ENCODE measurements at regions not wholly inside any gene's neighbourhood (a gene's known extent, or its start where the extent isn't known, plus 50 kb on each side); places are given as distances from the start of the nearest gene placed in this dataset.

GRCh38 chr4:30380404-30380998 lies 339.7 kb upstream of the PCDH7 start:
- no peak overlapping the region for H3K27ac ChIP-seq (ENCODE audit: low read depth)
- no peak for DNase-seq (ENCODE audit: extremely low spot score)
- no peak overlapping the region for H3K4me3 ChIP-seq (ENCODE audit: low read depth, low read length)
- no peaks in the 10 kb centered on the region for H3K4me1 ChIP-seq (ENCODE audit: insufficient read depth)
- 52% methylated on average over 6 of the region's 6 CpGs for whole genome bisulfite sequencing
- H3K36me3 ChIP-seq (ENCODE audit: insufficient read depth), result no peaks in the 10 kb centered on the region

DNA sequence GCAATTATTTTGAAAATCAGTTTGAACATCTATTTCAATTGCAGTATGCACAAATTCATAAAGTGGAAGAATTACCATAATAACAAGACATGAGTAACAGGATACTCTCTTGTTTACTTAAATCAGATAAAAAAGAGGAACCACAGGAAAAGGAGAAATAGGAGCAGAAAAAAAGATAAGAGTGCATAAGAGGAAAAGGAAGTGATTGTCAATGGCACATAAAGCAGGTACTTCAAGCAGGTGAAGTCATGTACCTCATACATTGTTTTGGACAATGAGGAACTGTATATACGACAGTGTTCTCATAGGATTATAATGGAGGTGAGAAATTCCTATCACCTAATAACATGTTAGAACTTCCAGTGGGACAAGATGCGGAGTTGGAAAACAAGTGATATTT lies 334.5 kb upstream of the PCDH7 start:
- H3K36me3 ChIP-seq (ENCODE audit: insufficient read depth), result no peaks in the 10 kb centered on the region
- H3K27ac ChIP-seq (ENCODE audit: low read depth), result no peak overlapping the region
- no peak overlapping the region for H3K4me3 ChIP-seq (ENCODE audit: low read depth, low read length)
- H3K4me1 ChIP-seq (ENCODE audit: insufficient read depth), result no peaks in the 10 kb centered on the region
- no peak for DNase-seq (ENCODE audit: extremely low spot score)
- 83% methylated on average over 2 of the region's 2 CpGs for WGBS

GRCh38 chr4:30386266-30386895 lies 333.8 kb upstream of the PCDH7 start:
- WGBS, result 92% methylated on average over 4 of the region's 4 CpGs
- Histone ChIP-seq H3K4me1 (ENCODE audit: insufficient read depth) (no peaks in the 10 kb centered on the region), H3K36me3 (ENCODE audit: insufficient read depth) (no peaks in the 10 kb centered on the region), H3K4me3 (ENCODE audit: low read depth, low read length) (no peak overlapping the region), H3K27ac (ENCODE audit: low read depth) (no peak overlapping the region)
- DNase-seq (ENCODE audit: extremely low spot score), result no peak

DNA sequence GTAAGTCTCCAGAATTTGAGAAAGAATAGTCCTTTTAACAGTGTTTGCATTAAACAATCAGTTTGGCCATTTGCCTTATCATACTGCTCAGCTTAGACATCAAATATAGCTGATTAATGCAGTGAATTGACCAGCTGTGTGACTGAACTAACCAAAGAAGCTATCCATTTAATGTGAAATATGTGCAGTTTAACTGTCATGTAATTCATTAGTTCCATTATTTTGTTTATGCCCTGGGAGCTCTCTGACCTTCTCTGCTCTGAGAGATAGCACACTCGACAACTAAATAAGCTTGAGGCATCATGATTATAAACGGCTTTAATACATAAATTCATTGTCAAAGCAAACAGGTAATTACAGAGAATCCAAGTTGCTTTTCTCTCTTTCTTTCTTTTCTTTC lies 324.3 kb upstream of the PCDH7 start:
- H3K4me1 ChIP-seq (ENCODE audit: insufficient read depth), result no peaks in the 10 kb centered on the region
- 53% methylated on average over 2 of the region's 2 CpGs for WGBS
- no peak overlapping the region for H3K4me3 ChIP-seq (ENCODE audit: low read depth, low read length)
- no peak overlapping the region for H3K27ac ChIP-seq (ENCODE audit: low read depth)
- no peak for DNase-seq (ENCODE audit: extremely low spot score)
- H3K36me3 ChIP-seq (ENCODE audit: insufficient read depth), result no peaks in the 10 kb centered on the region

DNA sequence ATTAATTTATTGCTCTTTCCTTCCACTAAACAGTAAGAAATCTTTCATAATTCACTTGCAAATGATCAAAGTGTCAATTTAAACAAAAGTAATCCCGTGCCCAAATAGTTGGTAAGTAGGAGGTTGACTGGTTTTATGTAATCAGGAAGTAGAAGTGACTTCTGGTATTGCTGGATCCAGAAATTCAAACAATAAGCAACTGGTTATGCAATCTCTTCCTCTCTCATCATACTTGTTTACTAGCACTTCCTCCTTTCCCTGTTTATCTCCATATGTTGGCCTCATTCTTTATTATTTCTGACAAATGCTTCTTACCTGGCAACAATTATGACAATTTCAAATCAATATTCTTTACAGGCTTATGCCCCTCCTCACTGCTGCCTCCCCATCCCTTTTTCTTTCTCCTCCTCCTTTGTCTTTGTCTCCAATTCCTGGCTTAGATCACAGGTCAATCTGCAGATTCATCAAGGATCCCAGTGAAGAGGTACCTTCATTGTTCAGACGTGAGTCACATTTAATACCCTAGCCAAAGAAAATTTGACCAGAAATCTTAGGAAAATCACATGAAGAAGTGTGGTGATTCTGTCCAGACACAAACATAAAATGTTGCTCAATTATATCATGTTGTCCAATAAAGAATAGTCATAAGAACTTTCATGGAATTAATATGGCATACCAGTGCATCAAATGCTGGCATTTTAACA lies 323.2 kb upstream of the PCDH7 start:
- no peaks in the 10 kb centered on the region for H3K36me3 ChIP-seq (ENCODE audit: insufficient read depth)
- WGBS, result 47% methylated on average over 2 of the region's 2 CpGs
- H3K4me3 ChIP-seq (ENCODE audit: low read depth, low read length), result no peak overlapping the region
- DNase-seq (ENCODE audit: extremely low spot score), result no peak
- H3K4me1 ChIP-seq (ENCODE audit: insufficient read depth), result no peaks in the 10 kb centered on the region
- H3K27ac ChIP-seq (ENCODE audit: low read depth), result no peak overlapping the region

DNA sequence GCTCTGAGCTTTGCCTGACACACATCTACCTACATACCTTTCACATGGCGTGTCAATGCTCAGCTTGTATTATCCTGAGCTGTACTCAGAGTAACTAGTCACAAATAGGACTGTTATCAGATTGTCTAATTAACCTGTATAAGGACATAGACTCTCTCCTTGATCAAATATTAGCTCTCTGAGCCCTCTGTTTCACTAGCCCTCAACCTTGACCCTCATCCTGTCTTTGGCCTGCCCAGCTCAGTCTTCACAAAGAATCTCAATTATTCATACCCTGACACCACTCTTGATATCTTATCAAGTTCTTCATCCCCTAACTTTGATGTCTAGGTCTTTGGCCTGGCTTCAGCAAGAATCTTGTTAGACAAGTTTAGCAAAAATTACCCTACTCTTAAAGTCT lies 320.7 kb upstream of the PCDH7 start:
- H3K4me3 ChIP-seq (ENCODE audit: low read depth, low read length), result no peak overlapping the region
- no peak for DNase-seq (ENCODE audit: extremely low spot score)
- no peaks in the 10 kb centered on the region for H3K4me1 ChIP-seq (ENCODE audit: insufficient read depth)
- H3K27ac ChIP-seq (ENCODE audit: low read depth), result no peak overlapping the region
- H3K36me3 ChIP-seq (ENCODE audit: insufficient read depth), result no peaks in the 10 kb centered on the region
- 92% methylated on average over 1 of the region's 1 CpG for WGBS

DNA sequence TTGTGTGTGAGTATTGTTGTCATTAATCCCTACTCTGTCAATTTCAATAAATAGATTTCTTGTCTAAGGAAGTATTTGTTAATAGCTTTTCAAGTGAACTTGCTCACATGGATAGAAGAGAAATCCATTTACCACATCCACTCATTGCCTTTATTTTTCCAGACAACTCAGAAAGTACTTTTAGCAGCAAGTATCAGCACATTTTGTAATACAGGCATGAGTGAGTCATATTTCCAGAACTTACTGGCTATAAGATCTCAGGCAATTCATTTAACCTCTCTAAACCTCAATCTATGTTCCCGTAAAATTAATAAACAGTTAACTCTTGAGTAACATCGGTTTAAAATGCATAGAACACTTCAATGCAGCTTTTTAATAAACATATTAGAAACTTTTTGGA lies 317.9 kb upstream of the PCDH7 start:
- Histone ChIP-seq H3K36me3 (ENCODE audit: insufficient read depth) (no peaks in the 10 kb centered on the region), H3K27ac (ENCODE audit: low read depth) (no peak overlapping the region), H3K4me3 (ENCODE audit: low read depth, low read length) (no peak overlapping the region), H3K4me1 (ENCODE audit: insufficient read depth) (no peaks in the 10 kb centered on the region)
- 91% methylated on average over 2 of the region's 2 CpGs for WGBS
- DNase-seq (ENCODE audit: extremely low spot score), result no peak

DNA sequence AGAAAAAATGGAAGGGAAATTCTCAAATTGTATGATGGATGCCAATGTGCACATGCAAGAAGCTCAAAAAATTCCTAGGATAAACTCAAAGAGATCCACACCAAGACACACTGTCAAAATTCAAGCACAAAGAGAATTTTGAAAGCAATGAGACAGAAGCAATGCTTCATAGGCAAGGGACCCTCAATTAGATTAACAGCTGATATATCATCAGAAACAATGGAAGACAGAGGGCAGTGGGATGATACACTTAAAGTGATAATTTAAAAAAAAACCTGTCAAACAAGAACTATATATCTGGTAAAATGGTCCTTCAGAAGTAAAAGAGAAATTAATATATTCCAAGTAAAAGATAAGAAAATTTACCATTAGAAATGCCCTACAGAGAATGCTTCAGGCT lies 306.3 kb upstream of the PCDH7 start:
- Histone ChIP-seq H3K36me3 (ENCODE audit: insufficient read depth) (no peaks in the 10 kb centered on the region), H3K4me1 (ENCODE audit: insufficient read depth) (no peaks in the 10 kb centered on the region), H3K4me3 (ENCODE audit: low read depth, low read length) (no peak overlapping the region), H3K27ac (ENCODE audit: low read depth) (no peak overlapping the region)
- DNase-seq (ENCODE audit: extremely low spot score), result no peak

DNA sequence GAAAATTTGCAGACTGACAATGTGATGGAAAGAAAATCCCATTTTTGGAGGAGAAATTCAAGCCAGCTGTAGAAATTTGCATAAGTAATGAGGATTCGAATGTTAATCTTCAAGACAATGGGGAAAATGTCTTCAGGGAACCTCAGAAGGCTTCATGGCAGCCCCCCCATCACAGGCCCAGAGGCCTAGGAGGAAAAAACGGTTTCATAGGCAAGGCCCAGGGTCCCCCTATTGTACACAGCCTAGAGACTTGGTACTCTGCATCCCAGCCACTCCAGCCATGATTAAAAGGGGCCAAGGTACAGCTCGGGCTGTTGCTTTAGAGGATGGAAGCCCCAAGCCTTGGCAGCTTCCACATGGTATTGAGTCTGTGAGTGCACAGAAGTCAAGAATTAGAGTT lies 303.6 kb upstream of the PCDH7 start:
- WGBS, result 61% methylated on average over 3 of the region's 3 CpGs
- H3K4me3 ChIP-seq (ENCODE audit: low read depth, low read length), result no peak overlapping the region
- no peaks in the 10 kb centered on the region for H3K36me3 ChIP-seq (ENCODE audit: insufficient read depth)
- H3K27ac ChIP-seq (ENCODE audit: low read depth), result no peak overlapping the region
- DNase-seq (ENCODE audit: extremely low spot score), result no peak
- no peaks in the 10 kb centered on the region for H3K4me1 ChIP-seq (ENCODE audit: insufficient read depth)

DNA sequence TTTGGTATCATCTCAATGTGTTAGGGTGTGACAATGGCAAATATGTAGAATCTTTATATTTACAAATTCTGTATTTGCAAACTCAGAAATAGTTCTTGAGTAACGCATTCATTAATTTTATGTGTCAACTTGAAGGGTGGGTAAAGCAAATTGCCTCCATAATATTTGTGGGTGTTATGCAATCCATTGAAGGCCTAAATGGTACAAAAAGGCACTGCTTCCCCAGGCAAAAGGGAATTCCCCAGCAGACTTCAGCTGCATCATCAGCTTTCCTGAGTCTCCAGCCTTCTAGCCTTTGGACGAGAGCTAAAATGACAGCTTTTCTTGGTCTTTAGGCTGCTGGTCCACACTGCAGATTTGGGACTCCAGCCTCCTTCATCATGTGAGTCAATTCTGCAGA lies 292.2 kb upstream of the PCDH7 start:
- no peak overlapping the region for H3K4me3 ChIP-seq (ENCODE audit: low read depth, low read length)
- H3K36me3 ChIP-seq (ENCODE audit: insufficient read depth), result no peaks in the 10 kb centered on the region
- WGBS, result 45% methylated on average over 2 of the region's 2 CpGs
- no peak for DNase-seq (ENCODE audit: extremely low spot score)
- no peaks in the 10 kb centered on the region for H3K4me1 ChIP-seq (ENCODE audit: insufficient read depth)
- H3K27ac ChIP-seq (ENCODE audit: low read depth), result no peak overlapping the region

- WGBS, result 71% methylated on average over 6 of the region's 6 CpGs
- Histone ChIP-seq H3K4me1 (ENCODE audit: insufficient read depth) (no peaks in the 10 kb centered on the region), H3K36me3 (ENCODE audit: insufficient read depth) (no peaks in the 10 kb centered on the region), H3K27ac (ENCODE audit: low read depth) (no peak overlapping the region), H3K4me3 (ENCODE audit: low read depth, low read length) (no peak overlapping the region)
- no peak for DNase-seq (ENCODE audit: extremely low spot score)
Measured at GRCh38 chr4:30429813-30430761, 290.1 kb upstream of the PCDH7 start.

DNA sequence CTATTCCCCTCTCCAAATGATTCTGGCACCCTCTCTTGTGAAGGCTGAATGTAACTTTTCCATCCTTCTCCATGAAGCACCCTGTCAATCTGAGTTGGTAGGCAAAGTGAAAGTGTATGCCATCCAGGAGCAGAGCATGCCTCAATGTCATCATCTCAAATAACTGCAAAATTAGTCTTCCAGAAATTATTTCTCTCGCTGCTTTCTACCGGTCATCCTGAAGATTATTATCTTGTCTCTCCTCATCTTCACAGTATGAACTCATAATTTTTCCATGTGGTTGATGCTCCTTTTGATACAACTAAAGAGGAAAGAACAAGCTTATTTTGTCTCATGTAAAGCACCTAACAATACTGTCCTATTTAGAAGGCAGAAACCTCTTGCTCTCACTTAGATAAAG lies 285.5 kb upstream of the PCDH7 start:
- H3K4me1 ChIP-seq (ENCODE audit: insufficient read depth), result no peaks in the 10 kb centered on the region
- WGBS, result 45% methylated on average over 2 of the region's 2 CpGs
- DNase-seq (ENCODE audit: extremely low spot score), result no peak
- no peak overlapping the region for H3K4me3 ChIP-seq (ENCODE audit: low read depth, low read length)
- H3K36me3 ChIP-seq (ENCODE audit: insufficient read depth), result no peaks in the 10 kb centered on the region
- no peak overlapping the region for H3K27ac ChIP-seq (ENCODE audit: low read depth)

DNA sequence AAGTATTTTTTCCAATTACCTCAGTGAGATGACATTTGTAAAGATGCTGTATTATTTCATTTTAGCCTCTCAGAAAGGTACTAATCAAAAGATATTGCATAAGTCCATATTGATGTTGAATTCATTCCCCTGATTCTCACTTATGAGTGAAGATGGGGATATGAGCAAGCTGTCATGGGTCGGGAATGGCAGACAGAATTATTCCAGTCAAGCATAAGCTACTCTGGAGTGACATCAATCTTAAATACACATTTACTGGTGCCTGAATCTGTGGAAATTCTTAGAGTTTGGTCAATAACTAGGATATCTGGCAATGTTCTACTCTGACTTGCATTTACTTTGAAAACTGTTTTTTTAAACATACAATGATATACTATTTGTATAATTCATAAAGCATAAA lies 283.8 kb upstream of the PCDH7 start:
- 82% methylated on average over 1 of the region's 1 CpG for WGBS
- no peaks in the 10 kb centered on the region for H3K36me3 ChIP-seq (ENCODE audit: insufficient read depth)

More for the DNA sequence above, 283.8 kb upstream of the PCDH7 start:
- Histone ChIP-seq H3K27ac (ENCODE audit: low read depth) (no peak overlapping the region), H3K4me3 (ENCODE audit: low read depth, low read length) (no peak overlapping the region), H3K4me1 (ENCODE audit: insufficient read depth) (no peaks in the 10 kb centered on the region)
- DNase-seq (ENCODE audit: extremely low spot score), result no peak
